GM21390 (cell line): ENCODE measurements at regions not wholly inside any gene's neighbourhood (a gene's known extent, or its start where the extent isn't known, plus 50 kb on each side); places are given as distances from the start of the nearest gene placed in this dataset.
"Not testable (repeated sequence)": the region's sequence is repeated elsewhere in the genome, so short reads cannot be mapped to it uniquely, and the experiment has no call there.

Source experiments
- ATAC-seq: cut with Tn5 transposase; IDR thresholded peaks from one replicate; pipeline ENCODE4 v1.9.1; 2021; ENCODE audit not compliant: unreplicated experiment

DNA sequence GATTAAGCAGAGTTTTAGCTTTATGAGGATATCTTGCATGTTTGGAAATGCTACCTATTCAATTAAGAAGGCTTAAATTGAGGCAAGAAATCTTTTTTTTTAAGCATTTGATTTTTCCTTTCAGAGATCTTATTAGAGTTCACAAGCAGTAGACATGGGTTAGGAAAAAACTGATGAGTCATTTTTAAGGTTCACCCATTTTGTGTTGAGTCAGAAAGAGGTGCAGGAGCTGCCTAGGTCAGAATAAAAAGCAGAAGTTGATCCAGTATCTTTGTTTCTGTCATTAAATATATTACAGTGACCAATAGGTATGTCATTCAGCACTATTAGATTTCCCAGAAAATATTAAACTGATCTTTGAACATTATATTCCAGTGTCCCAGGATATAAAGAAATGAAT, 306.8 kb downstream of the LMBRD1 start:
- ATAC-seq: no peak

DNA sequence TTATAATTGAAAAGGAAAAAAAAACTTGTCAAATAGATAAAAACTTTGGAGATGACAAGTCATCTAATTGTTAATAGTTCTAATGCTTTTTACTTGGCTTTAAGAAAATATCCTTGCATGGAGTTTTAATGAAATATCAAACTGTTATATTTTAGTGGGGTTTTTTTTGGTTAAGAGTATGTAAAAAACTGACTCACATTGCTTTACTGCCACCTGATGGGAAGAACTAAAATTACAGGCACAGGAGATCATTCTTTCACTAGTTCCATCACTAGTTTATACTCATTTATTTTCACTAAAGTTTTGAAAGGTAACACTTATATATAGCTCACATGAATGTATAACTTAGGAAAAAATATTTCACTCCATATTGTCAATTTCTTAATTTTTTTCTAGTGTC, 309.1 kb downstream of the LMBRD1 start:
- ATAC-seq: no peak

DNA sequence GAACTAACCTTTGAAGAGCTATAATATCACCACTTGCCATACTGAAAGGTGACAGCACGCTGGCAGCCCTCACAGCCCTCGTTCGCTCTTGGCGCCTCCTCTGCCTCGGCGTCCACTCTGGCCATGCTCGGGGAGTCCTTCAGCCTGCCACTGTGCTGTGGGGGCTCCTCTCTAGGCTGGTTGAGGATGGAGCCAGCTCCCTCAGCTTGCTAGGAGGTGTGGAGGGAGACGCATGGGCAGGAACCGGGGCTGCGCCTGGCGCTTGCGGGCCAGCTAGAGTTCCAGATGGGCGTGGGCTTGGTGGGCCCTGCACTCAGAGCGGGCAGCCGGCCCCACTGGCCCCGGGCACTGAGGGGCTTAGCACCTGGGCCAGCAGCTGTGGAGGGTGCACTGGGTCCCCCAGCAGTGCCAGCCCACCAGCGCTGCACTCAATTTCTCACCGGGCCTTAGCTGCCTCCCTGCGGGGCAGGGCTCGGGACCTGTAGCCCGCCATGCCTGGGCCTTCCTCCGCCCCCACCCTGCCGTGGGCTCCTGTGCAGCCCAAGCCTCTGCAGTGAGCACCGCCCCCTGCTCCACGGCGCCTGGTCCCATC, 329.7 kb downstream of the LMBRD1 start:
- no peak for ATAC-seq

DNA sequence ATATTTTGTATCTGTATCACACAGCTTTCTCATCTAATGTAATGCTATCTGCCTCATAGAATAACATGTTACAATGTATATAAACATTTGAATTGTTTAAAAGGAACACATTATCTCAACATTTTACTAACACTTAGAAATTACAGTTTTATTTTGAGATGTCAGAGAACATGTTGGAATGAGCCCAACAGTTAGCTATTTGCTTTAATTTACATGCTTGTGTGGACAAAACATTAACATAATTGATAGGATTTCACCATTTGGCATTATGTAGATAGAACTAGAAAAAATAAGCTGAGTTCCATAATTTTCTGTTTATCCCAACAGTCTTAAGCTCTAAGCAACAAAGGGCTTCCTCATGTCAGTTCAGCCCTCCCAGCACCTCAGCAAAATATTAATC, 330.9 kb downstream of the LMBRD1 start:
- no peak for ATAC-seq

DNA sequence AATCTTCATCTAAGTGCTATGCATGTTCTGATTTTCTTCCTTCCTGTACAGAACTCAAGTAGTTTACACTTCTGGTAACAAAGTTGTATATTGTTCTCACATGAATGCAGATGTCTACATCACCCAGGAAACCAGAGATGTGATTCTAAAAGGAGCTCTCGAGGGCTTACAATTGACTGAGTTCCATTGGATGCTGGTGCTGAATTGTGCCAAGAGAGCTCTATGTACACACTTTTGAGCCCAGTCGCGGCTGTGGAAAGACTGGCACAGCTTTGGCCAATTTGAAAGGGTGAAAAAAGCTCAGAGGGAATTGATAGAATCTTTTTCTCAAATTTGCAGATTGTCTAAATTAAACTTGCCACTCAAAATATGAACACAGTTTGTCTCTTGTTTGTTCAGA, 340.7 kb downstream of the LMBRD1 start:
- no peak for ATAC-seq

DNA sequence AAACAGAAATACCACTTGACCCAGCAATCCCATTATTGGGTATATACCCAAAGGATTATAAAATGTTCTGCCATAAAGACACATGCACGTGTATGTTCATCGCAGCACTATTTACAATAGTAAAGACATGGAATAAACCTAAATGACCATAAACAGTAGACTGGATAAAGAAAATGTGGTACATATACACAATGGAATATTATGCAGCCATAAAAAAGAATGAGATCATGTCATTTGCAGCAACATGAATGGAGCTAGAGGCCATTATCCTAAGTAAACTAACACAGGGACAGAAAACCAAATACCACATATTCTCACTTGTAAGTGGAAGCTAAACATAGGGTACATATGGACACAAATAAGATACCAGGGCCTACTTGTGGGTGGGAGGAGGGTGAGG, 342.2 kb downstream of the LMBRD1 start:
- not testable (repeated sequence) for ATAC-seq

DNA sequence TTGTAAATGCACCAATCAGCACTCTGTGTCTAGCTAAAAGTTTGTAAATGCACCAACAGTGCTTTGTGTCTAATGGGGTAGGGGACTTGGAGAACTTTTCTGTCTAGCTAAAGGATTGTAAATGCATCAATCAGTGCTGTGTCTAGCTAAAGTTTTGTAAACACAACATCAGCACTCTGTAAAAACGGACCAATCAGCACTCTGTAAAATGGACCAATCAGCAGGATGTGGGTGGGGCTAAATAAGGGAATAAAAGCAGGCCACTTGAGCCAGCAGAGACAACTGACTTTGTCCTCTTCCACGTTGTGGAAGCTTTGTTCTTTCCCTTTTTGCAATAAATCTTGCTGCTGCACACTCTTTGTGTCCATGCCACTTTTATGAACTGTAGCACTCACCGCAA, 346.3 kb downstream of the LMBRD1 start:
- ATAC-seq: not testable (repeated sequence)

DNA sequence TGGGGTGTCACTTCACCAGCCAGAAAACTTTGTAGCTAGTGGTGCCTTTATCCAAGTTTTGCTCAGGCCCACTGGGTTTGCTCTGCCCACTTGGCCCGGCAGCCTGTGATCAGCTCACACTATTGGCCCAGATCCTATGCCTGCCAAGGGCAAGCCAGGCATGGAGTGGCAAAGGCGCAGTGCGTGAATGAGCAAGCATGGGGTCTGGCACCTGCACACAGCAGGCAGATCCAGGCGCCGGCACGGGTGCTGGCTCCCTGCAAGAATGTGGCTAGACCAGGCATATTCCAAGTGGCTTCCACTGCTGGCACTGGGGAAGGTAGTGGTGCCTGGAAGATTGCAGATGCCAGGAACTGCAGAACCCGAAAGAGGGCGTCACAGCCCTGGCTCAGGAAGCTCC, 346.9 kb downstream of the LMBRD1 start:
- no peak for ATAC-seq
